GM21576 (cell line): ENCODE measurements at regions not wholly inside any gene's neighbourhood (a gene's known extent, or its start where the extent isn't known, plus 50 kb on each side); places are given as distances from the start of the nearest gene placed in this dataset.

Source experiments
- ATAC-seq: cut with Tn5 transposase; IDR thresholded peaks from one replicate; pipeline ENCODE4 v1.9.1; 2021; ENCODE audit warnings: mild to moderate bottlenecking, moderate library complexity; ENCODE audit not compliant: unreplicated experiment

GRCh38 chr16:85354686-85355514, 242.6 kb upstream of the CIBAR2 start:
- no peak for ATAC-seq

DNA sequence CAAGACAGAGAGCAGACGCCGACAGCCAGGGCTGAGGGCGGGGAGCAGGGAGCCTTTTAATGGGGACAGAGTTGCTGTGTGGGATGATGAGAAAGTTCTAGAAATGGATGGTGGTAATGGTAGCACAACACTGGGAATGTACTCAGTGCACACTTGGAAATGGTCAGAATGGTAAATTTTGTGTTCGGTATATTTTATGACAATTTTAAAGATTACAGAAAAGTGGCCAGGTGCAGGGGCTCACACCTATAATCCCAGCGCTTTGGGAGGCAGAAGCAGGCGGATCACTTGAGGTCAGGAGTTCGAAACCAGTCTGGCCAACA, 243.2 kb upstream of the CIBAR2 start:
- ATAC-seq: no peak

DNA sequence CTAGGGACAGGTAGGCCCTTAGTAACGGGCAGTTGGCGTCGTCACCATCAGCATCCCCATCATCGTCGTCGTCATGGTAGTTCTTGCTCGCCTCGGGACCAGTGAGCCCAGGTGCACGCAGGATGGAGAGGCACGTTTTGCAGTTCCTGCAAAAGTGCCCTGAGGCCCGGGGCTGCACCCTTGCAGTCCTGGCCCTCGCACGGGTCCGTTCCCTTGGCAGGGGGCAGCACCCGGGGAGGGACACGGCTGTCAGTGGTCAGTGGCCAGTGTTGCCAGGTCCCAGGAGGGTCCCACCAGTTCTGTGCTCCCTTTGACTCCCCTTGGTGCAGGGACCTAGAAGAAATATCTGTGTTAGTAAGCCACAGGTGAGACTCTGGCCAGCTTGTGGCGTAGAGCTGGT, 243.9 kb upstream of the CIBAR2 start:
- ATAC-seq: no peak

DNA sequence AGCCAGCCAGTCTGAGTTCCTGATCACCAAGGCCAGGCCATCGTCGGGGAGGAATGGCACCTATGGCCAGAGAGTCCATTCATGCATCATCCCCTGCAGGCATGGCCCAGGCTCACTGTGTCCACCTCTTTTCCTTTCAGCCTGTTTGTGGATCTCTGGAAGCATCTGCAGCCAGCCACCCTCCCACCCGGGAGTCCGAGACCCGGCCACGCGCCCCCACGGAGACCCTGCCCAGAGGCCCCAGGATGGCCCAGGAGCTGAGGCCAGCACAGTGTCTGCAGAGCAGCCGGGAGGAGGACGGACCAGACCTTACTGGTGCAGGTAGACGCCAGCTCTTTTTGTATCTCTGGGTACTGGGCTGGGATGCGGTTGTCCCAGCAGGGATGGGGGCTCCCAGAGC, 245.1 kb upstream of the CIBAR2 start:
- ATAC-seq: no peak

- no peak for ATAC-seq
These were observed 245.7 kb upstream of the CIBAR2 start for GRCh38 chr16:85357924-85358505.

GRCh38 chr16:85358704-85359146, 246.5 kb upstream of the CIBAR2 start:
- ATAC-seq: no peak

DNA sequence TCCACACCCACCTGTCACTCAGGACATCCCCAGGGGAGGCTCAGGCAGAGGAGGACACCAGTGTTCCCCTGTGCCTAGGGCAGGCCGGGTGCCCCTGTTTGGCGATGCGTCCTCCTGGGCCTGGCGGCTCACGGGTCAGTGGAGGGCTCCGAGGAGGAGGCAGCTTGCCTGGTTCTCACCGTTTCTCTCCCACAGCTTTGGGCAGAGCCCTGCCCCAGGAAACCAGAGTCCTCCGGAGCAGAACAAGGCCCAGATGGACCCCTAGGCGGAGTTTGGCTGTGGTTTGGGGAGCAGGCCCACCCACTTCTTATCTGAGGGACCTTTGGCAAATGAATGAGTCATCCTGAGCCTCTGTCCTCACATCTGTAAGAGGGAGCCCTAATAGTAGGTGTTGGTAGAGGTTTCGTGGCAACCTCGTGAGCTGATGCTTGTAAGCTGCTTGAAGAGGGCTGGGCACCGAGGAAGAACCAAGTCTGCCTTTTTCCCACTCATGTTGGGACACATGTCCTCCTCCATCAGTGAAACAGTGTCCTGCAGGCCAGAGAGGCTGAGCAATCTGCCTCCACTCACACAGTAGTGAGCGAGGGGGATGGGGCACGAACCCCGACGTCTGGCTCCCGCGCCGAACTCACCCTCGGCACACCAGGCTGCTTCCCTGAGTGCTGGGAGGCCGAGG, 247.0 kb upstream of the CIBAR2 start:
- ATAC-seq: no peak

GRCh38 chr16:85360323-85361277, 248.3 kb upstream of the CIBAR2 start:
- ATAC-seq: no peak

DNA sequence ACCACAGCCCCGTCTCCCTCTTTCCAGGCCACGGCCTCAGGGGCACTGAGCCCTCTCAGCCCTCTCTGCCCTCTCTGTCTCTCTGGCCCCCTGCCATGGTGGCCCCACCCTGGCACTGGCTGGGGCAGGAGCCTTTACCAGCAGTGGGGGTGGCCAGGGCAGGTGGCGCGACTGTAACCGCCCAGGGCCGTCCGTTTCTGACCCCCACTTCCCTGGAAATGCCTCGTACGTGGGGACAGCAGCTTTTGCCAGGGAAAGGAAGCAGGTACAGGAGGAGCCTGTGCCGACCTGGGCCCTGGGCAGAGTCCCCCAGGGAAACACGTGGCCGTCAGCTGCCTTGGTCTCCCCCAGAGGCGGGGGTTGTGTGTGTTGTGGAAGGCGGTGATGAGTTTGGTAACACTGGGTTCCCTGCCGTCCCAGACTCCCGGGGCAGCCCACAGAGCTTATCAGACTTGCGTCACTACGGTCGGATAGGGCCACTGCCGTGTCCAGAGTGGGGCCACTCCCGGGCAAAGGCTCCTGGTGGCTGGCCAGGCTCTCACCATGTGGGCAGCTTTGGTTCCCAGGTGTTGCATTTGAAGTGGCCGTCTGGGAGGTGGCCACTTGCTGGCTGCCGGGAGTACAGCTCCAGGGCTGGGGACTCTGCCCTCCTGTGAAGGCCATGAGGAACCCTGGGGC, 249.3 kb upstream of the CIBAR2 start:
- no peak for ATAC-seq

- no peak for ATAC-seq
These were observed 250.2 kb upstream of the CIBAR2 start for GRCh38 chr16:85362443-85362842.

GRCh38 chr16:85363427-85363826, 249.7 kb upstream of the GSE1 start:
- no peak for ATAC-seq

DNA sequence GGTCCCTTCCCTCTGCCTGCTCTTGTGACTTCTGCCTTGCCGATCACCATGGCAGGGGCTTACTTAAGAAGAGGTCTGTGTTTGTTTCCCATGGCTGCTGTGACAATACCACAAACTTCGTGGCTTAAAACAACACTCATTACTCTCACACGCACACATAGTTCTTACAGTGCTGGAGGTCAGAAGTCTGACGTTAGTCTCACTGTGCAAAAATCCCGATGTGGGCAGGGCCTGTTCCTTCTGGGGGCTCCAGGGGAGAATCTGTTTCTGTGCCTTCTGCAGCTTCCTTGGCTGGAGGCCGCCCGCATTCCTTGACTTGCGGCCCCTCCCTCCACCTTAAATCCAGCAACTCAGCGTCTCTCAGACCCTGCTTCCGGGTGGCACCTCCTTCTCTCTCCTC, 249.2 kb upstream of the GSE1 start:
- no peak for ATAC-seq

- ATAC-seq: no peak
These were observed 248.6 kb upstream of the GSE1 start for GRCh38 chr16:85364323-85365040.

GRCh38 chr16:85365120-85365519, 248.0 kb upstream of the GSE1 start:
- no peak for ATAC-seq

GRCh38 chr16:85366031-85366763, 246.9 kb upstream of the GSE1 start:
- ATAC-seq: no peak

DNA sequence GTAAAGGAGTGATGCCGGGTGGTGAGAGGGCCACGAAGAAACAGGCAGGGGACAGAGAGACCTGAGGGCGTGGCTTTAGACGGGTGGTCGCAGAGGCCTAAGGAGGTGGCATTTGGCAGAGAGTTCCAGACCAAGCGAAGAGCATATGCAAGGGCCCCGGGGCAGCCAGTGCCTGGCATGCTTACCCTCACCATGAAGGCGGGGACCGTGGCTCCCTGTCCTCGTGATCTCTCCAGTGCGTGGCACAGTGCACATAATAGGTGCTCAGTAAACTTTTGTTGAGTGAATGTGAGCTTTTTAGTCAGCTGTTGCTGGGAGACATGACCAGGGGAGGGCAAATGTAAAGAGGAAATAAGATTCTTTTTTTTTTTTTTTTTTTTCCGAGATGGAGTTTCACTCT, 245.6 kb upstream of the GSE1 start:
- no peak for ATAC-seq

- no peak for ATAC-seq
These were observed 244.1 kb upstream of the GSE1 start for GRCh38 chr16:85369060-85369459.

- ATAC-seq: no peak
These were observed 243.2 kb upstream of the GSE1 start for GRCh38 chr16:85369741-85370528.

DNA sequence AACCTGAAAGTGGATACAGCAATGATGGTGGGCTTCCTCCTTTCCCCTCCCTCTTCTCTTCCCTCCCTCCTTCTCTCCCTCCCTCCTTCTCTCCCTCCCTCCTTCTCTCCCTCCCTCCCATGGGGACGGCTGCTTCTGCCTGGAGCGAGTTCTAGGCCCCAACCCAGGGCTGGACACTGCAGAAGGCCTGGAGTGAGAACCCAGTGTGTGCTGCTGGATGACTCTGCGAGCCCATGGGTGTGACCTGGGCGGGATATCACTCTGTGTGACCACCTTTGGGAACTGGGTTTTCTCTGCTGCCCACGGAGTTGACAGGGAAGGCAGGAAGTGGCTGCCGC, 242.6 kb upstream of the GSE1 start:
- no peak for ATAC-seq
